ES-I3 (cell line): ENCODE measurements at regions not wholly inside any gene's neighbourhood (a gene's known extent, or its start where the extent isn't known, plus 50 kb on each side); places are given as distances from the start of the nearest gene placed in this dataset.

Experiments used
- H3K36me3 ChIP-seq: 2 replicates; pipeline ENCODE4 v1.6.1; 2013; ENCODE audit warnings: mild to moderate bottlenecking, low read length, control low read depth, moderate library complexity; ENCODE audit not compliant: insufficient read depth
- H3K4me1 ChIP-seq: 2 replicates; pipeline ENCODE4 v1.6.1; 2013; ENCODE audit warnings: mild to moderate bottlenecking, control low read depth, low read length; ENCODE audit not compliant: insufficient read depth
- H3K9ac ChIP-seq: 2 replicates; pipeline ENCODE4 v1.6.1; 2013; ENCODE audit warnings: low read depth, mild to moderate bottlenecking, low read length, moderate library complexity
- H3K9me3 ChIP-seq: 2 replicates; pipeline ENCODE4 v1.6.1; 2013; ENCODE audit warnings: mild to moderate bottlenecking, low read length, moderate library complexity; ENCODE audit not compliant: control insufficient read depth, insufficient read depth

- no peaks in the 10 kb centered on the region for H3K36me3 ChIP-seq
- no peak overlapping the region for H3K9ac ChIP-seq
- no peaks in the 10 kb centered on the region for H3K9me3 ChIP-seq
- peaks cover 21% of the 10 kb centered on the region for H3K4me1 ChIP-seq
These were observed 211.9 kb upstream of the PAPPA start for GRCh38 chr9:115941561-115942315.

DNA sequence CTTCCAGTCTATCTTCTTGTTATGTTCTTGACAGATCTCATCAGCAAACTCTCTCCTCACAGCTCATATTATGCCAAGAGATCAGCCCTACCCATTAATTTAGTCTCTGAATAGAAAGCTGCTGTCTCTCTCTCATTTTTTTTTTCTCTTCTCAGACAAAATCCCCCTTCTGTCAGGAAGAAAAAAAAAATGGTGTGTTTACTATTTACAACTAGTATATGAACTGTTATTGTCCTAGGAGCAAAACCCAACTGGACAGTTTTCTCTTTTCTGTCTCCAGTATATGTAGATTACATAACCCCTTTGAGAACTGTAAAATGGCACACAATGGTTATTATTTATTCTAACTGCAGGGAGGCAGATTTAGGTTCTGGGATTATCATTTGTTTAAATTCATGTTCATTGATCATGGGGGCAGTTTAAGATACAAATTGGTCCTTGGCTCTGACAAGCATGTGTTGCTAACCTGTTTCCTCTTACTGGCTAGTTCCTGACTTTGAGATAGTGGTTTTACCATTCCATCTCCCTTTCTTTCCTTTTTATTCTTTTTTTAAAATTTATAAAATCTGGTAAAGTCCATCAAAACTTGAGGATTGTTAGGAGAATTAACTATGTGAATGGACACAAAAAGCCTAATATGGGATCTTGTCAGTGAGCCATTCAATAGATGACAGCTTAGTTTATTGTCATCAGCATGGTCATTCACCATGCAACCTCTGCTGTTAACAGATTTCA lies 210.0 kb upstream of the PAPPA start:
- Histone ChIP-seq H3K9ac (no peak overlapping the region), H3K36me3 (no peaks in the 10 kb centered on the region), H3K4me1 (peaks cover 21% of the 10 kb centered on the region), H3K9me3 (no peaks in the 10 kb centered on the region)

DNA sequence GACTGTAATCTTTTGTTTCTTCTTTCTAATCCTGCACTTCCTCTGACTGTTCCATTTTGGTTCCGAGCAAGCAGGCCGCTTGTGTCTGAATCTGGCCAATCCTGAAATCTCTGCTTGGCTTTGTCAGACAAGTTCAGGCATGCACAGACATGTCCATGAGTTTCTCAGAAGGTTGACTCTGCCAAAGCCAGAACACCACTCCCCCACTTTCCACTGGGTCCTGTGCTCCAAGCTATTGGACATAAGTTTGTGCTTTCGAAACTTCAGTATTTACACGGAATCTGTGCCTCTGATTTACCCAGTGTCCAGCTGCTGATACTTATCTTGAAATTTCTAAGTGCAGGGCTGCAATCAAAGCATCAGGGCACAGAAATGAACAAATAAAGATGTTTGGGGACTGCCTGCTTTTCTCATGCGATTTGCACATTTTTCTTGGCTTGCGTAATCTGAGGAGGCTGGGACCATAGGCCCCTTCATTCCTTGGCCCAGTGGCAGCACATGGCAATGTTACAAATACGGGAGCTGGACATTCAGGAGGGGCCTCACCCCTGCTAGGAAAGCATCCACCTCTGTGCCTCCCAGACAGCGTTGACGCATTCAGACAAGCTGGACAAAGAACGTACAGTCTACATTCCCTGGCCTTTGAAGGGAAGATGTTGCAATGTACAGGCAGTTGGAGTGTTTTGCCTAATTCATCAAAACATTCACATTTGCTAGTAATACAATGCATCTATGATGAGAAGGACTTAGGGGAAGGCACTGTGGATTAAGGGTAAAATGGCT lies 209.2 kb upstream of the PAPPA start:
- H3K9ac ChIP-seq = no peak overlapping the region

DNA sequence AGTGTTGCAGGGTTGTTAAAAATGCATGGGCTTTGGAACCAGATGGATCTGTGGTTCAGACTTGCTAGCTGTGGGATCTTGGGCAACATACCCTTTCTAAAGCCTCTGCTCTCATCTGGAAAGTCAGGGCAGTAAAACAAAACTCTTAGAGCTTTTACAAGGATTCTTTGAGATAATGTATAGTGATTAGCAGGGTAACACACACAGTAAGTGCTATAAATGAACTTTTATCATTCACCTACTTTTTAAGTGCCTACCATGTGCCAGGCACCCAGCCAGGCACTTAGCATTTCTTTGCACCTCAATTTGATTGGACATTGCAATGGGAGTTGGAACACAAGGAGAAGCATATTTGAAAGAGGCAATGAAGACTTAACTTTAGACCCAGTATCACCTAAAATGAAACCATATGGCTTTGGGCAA lies 208.6 kb upstream of the PAPPA start:
- peaks cover 21% of the 10 kb centered on the region for H3K4me1 ChIP-seq
- no peaks in the 10 kb centered on the region for H3K36me3 ChIP-seq
- no peak overlapping the region for H3K9ac ChIP-seq
- H3K9me3 ChIP-seq = no peaks in the 10 kb centered on the region

More for the DNA sequence above, 209.2 kb upstream of the PAPPA start:
- no peaks in the 10 kb centered on the region for H3K9me3 ChIP-seq
- peaks cover 21% of the 10 kb centered on the region for H3K4me1 ChIP-seq
- no peaks in the 10 kb centered on the region for H3K36me3 ChIP-seq

DNA sequence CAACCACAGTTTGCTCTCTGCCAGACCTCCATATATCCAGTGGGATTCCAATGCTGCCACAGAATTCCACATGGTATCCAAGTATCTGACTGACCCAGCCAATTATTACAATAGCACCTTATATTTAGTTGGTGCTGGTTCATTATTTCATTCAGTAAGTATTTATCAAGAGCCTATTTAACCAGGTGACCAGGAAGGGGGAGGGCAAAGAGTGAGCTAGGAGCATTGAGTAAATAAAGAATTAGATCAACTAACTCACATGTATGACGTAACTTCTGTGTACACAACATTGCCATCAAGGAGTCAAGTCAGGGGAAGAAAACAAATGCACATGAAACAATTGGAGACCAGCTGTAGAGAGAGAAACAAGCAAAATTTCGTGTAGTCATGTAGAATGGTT lies 207.1 kb upstream of the PAPPA start:
- H3K4me1 ChIP-seq = peaks cover 21% of the 10 kb centered on the region
- no peaks in the 10 kb centered on the region for H3K9me3 ChIP-seq
- no peaks in the 10 kb centered on the region for H3K36me3 ChIP-seq
- H3K9ac ChIP-seq = no peak overlapping the region

DNA sequence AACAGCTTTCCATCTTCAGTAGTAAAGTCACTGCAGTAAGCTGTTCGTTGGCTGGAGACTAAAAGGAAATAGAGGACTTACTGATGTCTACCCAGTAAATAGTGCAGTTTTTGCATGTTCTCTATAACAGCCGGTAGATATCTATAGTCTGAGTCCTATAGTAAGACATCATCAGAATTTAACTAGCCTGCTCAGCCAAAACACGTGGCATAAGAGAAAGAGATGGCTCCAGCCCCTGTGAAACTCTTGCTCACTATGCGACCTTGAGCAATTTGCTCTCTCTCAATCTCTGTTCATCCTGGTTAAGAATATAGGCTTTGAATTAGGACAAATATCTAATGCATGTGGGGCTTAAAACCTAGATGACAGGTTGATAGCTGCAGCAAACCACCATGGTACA lies 201.6 kb upstream of the PAPPA start:
- Histone ChIP-seq H3K9me3 (no peaks in the 10 kb centered on the region), H3K9ac (no peak overlapping the region), H3K4me1 (no peaks in the 10 kb centered on the region)

GRCh38 chr9:115952430-115953292 lies 200.9 kb upstream of the PAPPA start:
- H3K9ac ChIP-seq = no peak overlapping the region
- H3K4me1 ChIP-seq = no peaks in the 10 kb centered on the region
- H3K9me3 ChIP-seq = no peaks in the 10 kb centered on the region
- no peaks in the 10 kb centered on the region for H3K36me3 ChIP-seq

More for the DNA sequence above, 201.6 kb upstream of the PAPPA start:
- H3K36me3 ChIP-seq = no peaks in the 10 kb centered on the region

GRCh38 chr9:115956371-115956770 lies 197.2 kb upstream of the PAPPA start:
- Histone ChIP-seq H3K9me3 (no peaks in the 10 kb centered on the region; the same call in 1 of the 2 replicates), H3K36me3 (no peaks in the 10 kb centered on the region), H3K9ac (no peak overlapping the region), H3K4me1 (no peaks in the 10 kb centered on the region)

DNA sequence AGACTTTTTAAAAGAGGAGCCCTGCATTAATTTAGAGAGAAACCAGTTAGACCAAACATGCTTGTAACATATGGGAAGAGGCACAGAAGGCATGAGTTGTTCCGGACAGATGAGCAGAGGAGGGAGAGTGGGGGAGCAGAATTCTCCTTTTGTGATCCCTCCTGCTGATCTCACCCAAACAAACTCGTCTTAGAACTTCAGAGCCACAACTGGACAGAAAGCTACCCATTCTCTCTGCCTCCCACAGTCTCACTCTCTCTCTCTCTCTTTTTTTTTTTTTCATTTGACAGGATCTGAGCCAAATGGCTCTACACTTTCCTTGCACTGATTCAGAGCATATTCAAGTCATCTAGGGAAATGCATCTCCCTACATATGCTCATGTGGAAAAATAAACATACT lies 196.0 kb upstream of the PAPPA start:
- Histone ChIP-seq H3K9ac (no peak overlapping the region), H3K9me3 (no peaks in the 10 kb centered on the region; the same call in 1 of the 2 replicates), H3K36me3 (no peaks in the 10 kb centered on the region), H3K4me1 (no peaks in the 10 kb centered on the region)

DNA sequence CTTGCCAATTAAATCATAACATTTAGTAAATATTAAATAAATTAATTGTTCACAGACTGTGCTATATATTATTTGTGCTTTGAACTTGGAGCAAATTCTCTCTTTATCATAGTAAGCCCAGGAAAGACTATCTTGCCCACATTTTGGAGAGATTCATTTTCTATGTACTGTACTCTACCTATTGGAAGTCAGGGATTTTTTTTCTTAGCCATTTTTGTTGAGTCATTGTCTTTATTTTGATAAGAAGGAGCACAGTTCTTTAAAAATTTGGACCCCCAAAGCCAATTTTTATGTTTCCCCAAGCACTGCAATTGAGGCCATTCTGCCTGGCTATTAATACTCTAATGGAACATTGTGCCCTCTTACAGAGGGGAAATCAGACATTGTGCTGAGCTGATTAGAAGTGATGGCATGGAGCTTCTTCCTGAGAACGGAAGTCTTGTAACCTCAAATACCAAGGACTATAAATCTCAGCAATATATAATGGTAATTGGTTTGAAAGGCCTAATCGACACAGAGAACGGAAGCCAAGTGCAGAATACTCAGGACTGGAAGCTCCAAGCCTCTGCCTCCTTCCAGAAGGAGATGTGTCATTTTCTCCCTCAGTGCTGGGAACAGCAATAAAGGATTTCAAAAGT lies 188.8 kb upstream of the PAPPA start:
- H3K36me3 ChIP-seq = no peaks in the 10 kb centered on the region
- no peaks in the 10 kb centered on the region for H3K4me1 ChIP-seq
- peaks cover 15% of the 10 kb centered on the region for H3K9me3 ChIP-seq
- no peak overlapping the region for H3K9ac ChIP-seq

DNA sequence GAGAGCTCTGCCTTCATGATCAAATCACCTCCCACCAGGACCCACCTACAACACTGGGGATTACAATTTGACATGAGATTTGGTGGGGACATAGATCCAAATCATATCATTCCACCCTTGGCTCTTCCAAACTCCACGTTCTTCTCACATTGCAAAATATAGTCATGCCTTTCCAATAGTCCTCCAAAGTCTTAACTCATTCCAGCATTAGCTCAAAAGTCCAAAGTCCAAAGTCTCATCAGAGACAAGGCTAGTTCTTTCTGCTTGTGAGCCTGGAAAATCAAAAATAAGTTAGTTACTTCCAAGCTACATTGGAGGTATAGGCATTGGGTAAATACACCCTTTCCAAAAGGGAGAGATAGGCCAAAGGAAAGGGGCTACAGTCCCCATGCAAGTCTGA lies 186.9 kb upstream of the PAPPA start:
- H3K36me3 ChIP-seq = no peaks in the 10 kb centered on the region
- no peak overlapping the region for H3K9ac ChIP-seq
- no peaks in the 10 kb centered on the region for H3K4me1 ChIP-seq
- H3K9me3 ChIP-seq = peaks cover 15% of the 10 kb centered on the region

GRCh38 chr9:115969096-115969495 lies 184.5 kb upstream of the PAPPA start:
- H3K9ac ChIP-seq = no peak overlapping the region
- H3K4me1 ChIP-seq = no peaks in the 10 kb centered on the region
- H3K9me3 ChIP-seq = peaks cover 15% of the 10 kb centered on the region
- no peaks in the 10 kb centered on the region for H3K36me3 ChIP-seq

DNA sequence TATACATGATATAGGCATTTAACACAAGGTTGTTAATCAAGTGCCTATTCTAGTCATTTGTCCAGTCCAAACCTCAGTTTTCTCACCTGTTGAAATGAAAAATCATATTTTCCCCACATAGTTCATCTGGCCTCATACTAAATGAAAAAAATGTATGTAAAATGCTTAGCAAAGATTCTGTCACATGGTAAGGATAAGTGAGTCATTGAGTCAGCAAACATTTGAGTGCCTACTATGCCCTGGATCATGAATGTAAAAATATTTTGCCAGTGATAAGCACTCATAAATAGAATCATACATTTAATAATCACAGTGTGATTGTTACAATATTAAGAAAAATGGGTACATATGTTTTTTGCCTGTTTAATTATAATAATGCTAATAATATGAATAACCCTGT lies 181.2 kb upstream of the PAPPA start:
- Histone ChIP-seq H3K4me1 (no peaks in the 10 kb centered on the region), H3K9ac (no peak overlapping the region), H3K36me3 (no peaks in the 10 kb centered on the region), H3K9me3 (peaks cover 10% of the 10 kb centered on the region)
